Right hindlimb (tissue), 1 donor: ENCODE measurements at regions not wholly inside any gene's neighbourhood (a gene's known extent, or its start where the extent isn't known, plus 50 kb on each side); places are given as distances from the start of the nearest gene placed in this dataset.

ENCODE experiments used
- DNase-seq: peaks from one replicate; pipeline ENCODE4 v3.0.0-alpha.2; 2018

DNA sequence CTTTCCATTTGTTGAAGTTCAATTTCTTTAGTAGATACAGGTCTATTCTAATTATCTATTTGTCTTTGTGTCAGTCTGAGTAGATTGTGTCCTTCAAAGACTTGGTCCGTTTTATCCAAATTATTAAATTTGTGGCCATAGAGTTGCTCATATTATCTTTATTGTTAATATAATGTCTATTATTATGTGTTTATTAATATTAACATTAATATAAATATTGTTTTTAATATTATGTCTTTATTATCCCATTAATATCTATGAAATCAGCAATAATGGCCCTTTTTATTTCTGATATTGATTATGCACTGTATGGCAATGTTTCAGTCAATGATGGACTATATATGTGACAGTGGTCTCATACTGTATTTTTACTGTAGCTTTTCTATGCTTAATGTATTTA lies 2067.3 kb upstream of the AGA start:
- no peak for DNase-seq

DNA sequence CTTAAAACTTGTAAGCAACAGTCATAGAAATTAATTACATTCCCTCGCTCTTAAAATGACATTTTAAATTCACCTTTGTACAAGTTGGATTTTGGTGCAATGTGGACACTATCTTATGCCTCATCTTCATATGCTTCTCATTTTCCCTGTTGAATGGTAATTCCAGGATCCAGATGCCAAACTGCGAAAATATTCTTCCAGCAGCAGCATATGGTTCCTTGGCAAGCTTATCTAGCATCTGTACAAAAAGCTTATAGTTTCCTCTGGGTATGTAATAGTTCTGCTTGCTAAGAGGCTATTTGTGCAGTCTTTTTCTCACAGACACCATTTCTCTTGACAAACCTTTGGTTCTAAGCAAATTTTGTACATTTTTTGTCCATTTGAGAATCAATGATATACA lies 2079.7 kb upstream of the AGA start:
- DNase-seq = peak; percentile 19

DNA sequence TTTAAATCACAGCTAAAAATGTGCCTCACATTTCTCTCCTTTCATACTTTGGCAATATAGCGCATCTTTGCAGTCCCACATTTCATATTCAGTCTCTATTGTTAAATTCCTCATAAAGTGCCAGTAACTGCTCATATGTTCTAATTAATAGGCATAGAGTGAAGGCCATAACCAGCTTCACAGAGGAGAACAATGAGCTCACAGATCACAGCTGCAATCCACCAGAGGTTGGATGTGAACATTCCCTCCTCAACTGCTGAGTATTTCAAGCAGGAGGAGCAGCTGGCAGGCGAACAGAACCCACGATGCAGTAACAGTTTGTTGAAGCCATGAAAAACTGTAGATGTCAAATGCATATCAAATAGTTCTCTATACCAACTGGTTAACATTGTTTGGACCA lies 2088.7 kb upstream of the AGA start:
- DNase-seq = peak; percentile 57

GRCh38 chr4:179536694-179537093 lies 2094.5 kb upstream of the AGA start:
- DNase-seq = no peak

- DNase-seq = no peak
Measured at GRCh38 chr4:179539641-179540040, 2097.4 kb upstream of the AGA start.

- DNase-seq = no peak
Measured at GRCh38 chr4:179543771-179544170, 2101.5 kb upstream of the AGA start.

DNA sequence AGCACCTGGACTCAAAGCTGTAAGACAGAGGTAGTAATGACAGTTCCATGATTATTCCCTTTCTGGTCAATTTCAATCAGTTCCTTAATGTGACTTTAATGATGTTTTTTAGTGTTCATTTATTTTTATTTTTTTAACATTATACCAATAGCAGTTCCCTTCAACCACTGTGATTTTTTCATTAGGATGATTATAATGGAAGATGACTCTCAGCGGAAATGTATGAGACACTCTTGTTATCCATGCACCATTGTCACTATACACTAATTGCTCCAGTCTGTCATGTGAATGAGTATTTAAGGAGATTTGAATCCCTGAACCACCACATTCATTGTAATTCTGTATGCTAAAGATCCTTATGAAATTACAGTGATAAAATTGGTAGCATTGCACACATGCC lies 2102.3 kb upstream of the AGA start:
- no peak for DNase-seq

GRCh38 chr4:179552131-179552530 lies 2109.9 kb upstream of the AGA start:
- DNase-seq = no peak

- no peak for DNase-seq
Measured at GRCh38 chr4:179563741-179564140, 2121.5 kb upstream of the AGA start.

GRCh38 chr4:179569549-179569948 lies 2127.3 kb upstream of the AGA start:
- DNase-seq = no peak

DNA sequence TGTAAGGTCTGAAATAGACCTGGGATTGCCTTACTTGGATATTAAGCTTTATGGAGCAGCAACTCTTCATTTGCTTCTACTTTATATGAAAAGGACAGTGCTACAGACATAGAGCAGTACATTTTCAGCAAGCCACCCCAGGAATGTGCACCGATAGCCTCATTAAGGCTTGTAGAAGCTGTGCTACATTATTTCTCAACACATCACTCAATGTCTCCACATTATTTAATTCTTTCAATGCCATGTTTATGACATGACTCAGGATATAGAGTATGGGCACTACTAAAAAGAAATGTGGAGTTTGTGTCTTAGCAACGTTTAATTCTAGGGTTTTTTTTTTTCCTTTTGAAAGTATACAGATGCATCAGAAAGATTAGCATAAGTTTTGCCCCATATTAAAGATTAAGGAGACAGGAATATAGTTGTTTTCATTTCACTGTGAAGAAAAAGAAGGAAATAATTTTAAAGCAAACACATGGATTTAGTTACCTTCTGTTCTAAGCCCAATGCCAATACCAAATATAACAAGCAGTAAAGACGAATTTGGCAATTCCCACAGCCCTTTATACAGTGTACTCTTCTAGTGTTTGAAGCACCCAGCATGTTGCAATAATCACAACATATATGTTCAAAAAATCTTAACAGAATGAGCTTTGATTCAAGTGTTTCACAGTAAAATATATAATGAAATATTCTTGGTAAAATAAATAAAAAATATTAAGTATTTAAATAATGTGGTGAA lies 2140.1 kb upstream of the AGA start:
- DNase-seq = no peak

- DNase-seq = no peak
Measured at GRCh38 chr4:179583221-179583620, 2141.0 kb upstream of the AGA start.

- no peak for DNase-seq
Measured at GRCh38 chr4:179584101-179584500, 2141.9 kb upstream of the AGA start.

GRCh38 chr4:179585761-179586160 lies 2143.5 kb upstream of the AGA start:
- DNase-seq = no peak

- no peak for DNase-seq
Measured at GRCh38 chr4:179586460-179586859, 2144.2 kb upstream of the AGA start.

DNA sequence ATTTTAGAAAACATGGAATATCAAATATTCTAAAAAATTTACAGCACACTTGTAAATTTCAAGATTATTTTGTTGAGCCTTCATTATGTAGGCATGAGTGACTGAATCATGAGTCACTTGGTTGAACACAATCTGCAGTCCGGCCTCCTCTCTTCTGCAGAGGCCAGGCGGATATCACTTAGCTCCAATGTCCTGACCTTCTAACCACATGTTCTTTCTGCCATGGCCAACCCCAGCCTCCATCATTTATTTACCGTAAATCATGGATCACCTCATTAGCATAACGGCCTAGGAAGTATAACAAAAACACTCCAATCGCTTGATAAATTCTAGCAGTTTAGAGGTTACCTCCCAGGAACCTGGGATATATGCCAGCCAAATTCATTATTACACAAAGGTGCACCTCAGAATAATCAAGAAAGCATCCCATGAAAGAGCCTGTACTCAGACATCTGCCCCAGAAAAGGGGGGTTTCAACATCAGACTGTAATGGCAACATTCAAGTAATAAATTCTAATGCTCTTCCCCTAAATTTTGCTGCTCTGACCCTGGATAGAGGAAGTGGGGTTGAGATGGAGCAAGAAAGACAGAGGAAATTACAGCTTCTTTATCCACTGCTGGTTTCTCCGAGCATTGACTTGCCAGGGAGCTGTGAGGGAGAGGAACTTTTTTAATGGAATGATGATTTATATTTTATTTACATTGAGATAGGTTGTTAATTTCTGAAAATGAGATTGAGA lies 2153.6 kb upstream of the AGA start:
- DNase-seq = no peak

- no peak for DNase-seq
Measured at GRCh38 chr4:179596621-179597020, 2154.4 kb upstream of the AGA start.

- DNase-seq = no peak
Measured at GRCh38 chr4:179597301-179597700, 2155.1 kb upstream of the AGA start.

DNA sequence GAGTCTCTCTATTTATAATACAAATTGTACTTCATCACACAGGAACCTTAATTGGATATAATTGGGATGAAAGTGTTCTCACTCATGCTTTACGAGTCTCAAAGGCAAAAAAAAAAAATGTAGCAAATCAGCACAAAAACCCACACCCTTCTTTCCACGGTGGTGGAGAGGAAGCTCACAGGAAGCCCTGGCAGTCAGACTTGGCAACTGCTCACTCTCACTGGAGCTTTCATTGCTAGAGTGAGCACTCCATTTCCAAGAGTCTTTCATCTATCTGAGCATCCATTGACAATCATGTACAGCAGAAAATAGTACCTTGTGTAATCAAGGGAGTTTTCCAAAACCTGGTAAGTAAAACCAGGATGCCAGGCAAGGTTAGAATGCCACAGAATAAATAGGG lies 2159.4 kb upstream of the AGA start:
- no peak for DNase-seq

- DNase-seq = no peak
Measured at GRCh38 chr4:179605196-179605595, 2163.0 kb upstream of the AGA start.

- DNase-seq = no peak
Measured at GRCh38 chr4:179607003-179607402, 2164.8 kb upstream of the AGA start.

GRCh38 chr4:179615704-179616103 lies 2173.5 kb upstream of the AGA start:
- DNase-seq = no peak

- DNase-seq = no peak
Measured at GRCh38 chr4:179618966-179619365, 2176.7 kb upstream of the AGA start.

- DNase-seq = no peak
Measured at GRCh38 chr4:179624768-179625181, 2182.5 kb upstream of the AGA start.

GRCh38 chr4:179625406-179625805 lies 2183.2 kb upstream of the AGA start:
- no peak for DNase-seq
